ENCODE measurements at regions not wholly inside any gene's neighbourhood (a gene's known extent, or its start where the extent isn't known, plus 50 kb on each side); places are given as distances from the start of the nearest gene placed in this dataset.

DNA sequence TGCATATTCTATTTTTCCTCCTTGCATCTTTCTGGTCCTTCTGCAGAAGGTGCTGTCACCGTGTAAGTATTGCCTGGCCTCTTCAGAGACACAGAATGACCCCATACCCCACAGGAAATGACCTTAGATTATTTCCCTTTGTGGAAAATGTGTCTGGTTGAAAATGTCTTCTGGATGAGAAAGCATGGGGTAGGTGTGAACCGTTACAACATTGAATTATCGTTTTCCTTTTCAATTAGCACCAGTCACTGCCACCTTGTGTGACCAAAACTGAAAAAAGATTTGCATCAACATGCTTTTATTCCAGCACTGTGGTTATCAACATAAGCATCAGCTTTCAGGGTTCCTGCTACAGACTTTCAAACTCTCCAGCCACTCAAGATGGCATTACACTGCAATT, 58.0 kb upstream of the CELF2 start:
- TF ChIP-seq, protein P1, sequence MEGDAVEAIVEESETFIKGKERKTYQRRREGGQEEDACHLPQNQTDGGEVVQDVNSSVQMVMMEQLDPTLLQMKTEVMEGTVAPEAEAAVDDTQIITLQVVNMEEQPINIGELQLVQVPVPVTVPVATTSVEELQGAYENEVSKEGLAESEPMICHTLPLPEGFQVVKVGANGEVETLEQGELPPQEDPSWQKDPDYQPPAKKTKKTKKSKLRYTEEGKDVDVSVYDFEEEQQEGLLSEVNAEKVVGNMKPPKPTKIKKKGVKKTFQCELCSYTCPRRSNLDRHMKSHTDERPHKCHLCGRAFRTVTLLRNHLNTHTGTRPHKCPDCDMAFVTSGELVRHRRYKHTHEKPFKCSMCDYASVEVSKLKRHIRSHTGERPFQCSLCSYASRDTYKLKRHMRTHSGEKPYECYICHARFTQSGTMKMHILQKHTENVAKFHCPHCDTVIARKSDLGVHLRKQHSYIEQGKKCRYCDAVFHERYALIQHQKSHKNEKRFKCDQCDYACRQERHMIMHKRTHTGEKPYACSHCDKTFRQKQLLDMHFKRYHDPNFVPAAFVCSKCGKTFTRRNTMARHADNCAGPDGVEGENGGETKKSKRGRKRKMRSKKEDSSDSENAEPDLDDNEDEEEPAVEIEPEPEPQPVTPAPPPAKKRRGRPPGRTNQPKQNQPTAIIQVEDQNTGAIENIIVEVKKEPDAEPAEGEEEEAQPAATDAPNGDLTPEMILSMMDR (IDR thresholded peaks at IDR 0.05): no peak
- no peak for TF ChIP-seq POLR2A (IDR thresholded peaks at IDR 0.05)
